Caco-2 (cell line): ENCODE measurements at regions not wholly inside any gene's neighbourhood (a gene's known extent, or its start where the extent isn't known, plus 50 kb on each side); places are given as distances from the start of the nearest gene placed in this dataset.

Source experiments
- BruUV-seq: library from RNA; stranded (reverse); fragments of 400-500 nt; replicated peaks from 2 replicates; lab custom pipeline; 2021; lab: Mats Ljungman, UMichigan
- CTCF ChIA-PET: fragments of 300-600 bp; sonication (Branson Sonifier 250); formaldehyde crosslinking; loops from one replicate; lab custom pipeline; 2022; ENCODE audit warnings: antibody characterized with exemption; lab: Charles Lee
- POLR2A ChIA-PET: fragments of 300-600 bp; sonication (Branson Sonifier 250); formaldehyde crosslinking; loops from one replicate; lab custom pipeline; 2022; ENCODE audit warnings: antibody characterized with exemption; lab: Charles Lee
- DNase-seq, 2 experiments: peaks; one replicate each; pipeline versions ENCODE4 v3.0.0 to v3.0.0-alpha.2; 2020 to 2022
- H3K27me3 ChIP-seq: replicated peaks from 2 replicates; pipeline ENCODE4 v1.6.0; 2011; ENCODE audit warnings: low read length; ENCODE audit not compliant: control insufficient read depth, insufficient read depth
- H3K36me3 ChIP-seq: 2 replicates; pipeline ENCODE4 v1.5.1; 2011; ENCODE audit warnings: low read length; ENCODE audit not compliant: control insufficient read depth, insufficient read depth
- H3K4me1 ChIP-seq: fragments of 250-450 bp; sonication (Bioruptor Pico); 2 replicates; pipeline ENCODE4 v1.5.1; 2020; ENCODE audit warnings: mild to moderate bottlenecking
- H3K4me3 ChIP-seq: 2 replicates; pipeline ENCODE4 v1.5.1; 2011; ENCODE audit warnings: low read depth, mild to moderate bottlenecking, control low read depth, low read length
- H3K9me3 ChIP-seq: fragments of 250-450 bp; sonication (Bioruptor Pico); 2 replicates; pipeline ENCODE4 v1.5.1; 2020; ENCODE audit warnings: mild to moderate bottlenecking, moderate library complexity
- H3K27ac Mint-ChIP-seq: one replicate; pipeline ENCODE4 v1.8.0; 2022; ENCODE audit warnings: mixed read lengths; ENCODE audit not compliant: unreplicated experiment
- H3K27me3 Mint-ChIP-seq: one replicate; pipeline ENCODE4 v1.8.0; 2022; ENCODE audit warnings: mixed read lengths; ENCODE audit not compliant: insufficient read depth, unreplicated experiment
- H3K36me3 Mint-ChIP-seq: one replicate; pipeline ENCODE4 v1.8.0; 2022; ENCODE audit warnings: mild to moderate bottlenecking, mixed read lengths; ENCODE audit not compliant: insufficient read depth, unreplicated experiment
- H3K4me1 Mint-ChIP-seq: one replicate; pipeline ENCODE4 v1.8.0; 2022; ENCODE audit warnings: low read depth, mixed read lengths; ENCODE audit not compliant: unreplicated experiment
- H3K4me3 Mint-ChIP-seq: one replicate; pipeline ENCODE4 v1.8.0; 2022; ENCODE audit warnings: mild to moderate bottlenecking, moderate library complexity, mixed read lengths; ENCODE audit not compliant: unreplicated experiment
- H3K9me3 Mint-ChIP-seq: one replicate; pipeline ENCODE4 v1.8.0; 2022; ENCODE audit warnings: mixed read lengths; ENCODE audit not compliant: unreplicated experiment
- intact Hi-C: fragments of 100-400 bp; cut with micrococcal nuclease; formaldehyde crosslinking; loops from one replicate; pipeline ENCODE4 v1.10.0; 2022; ENCODE audit not compliant: unreplicated experiment
- TF ChIP-seq, protein P1 (sequence below), 2 experiments: fragments of 200-600 bp in 1 of 2; IDR thresholded peaks; 1 replicate in 1 of 2; 2 replicates in 1 of 2; pipeline versions ENCODE4 v1.5.1 to v1.8.0; 2011 to 2022; ENCODE audit warnings: antibody characterized with exemption in 1 of 2, control low read depth in 1 of 2, inconsistent platforms in 1 of 2, low read depth in 1 of 2, low read length in 1 of 2, mild to moderate bottlenecking in 1 of 2, moderate library complexity in 1 of 2; ENCODE audit not compliant: insufficient read depth in 1 of 2, severe bottlenecking in 1 of 2, unreplicated experiment in 1 of 2

DNA sequence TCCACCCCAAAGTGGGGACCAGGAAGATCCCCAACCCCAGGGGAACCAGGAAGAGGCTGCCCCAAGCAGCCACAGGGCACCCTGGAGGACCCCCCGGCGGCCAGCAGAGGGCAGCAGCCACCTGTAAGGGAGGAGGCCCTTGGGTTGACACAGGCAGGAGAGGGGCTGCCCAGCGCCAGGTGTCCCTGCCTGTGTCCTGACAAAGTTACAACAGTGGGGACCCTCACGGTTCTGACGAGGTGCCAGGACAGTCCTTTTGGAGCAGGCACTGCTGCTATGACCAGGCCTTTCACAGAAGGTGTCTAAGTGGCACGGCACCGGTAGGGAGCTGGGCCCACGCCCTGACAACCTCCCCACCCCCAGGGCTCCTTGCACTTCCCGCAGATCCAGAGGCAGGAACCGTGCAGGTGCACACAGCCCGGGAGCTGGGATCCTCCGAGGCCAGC lies 176.7 kb downstream of the BMP7 start:
- ChIA-PET CTCF (interaction anchor here (0.6 to 3.2 kb wide), 13 partner anchors 13 to 259 kb away, joined by 3 to 56 read pairs (median 4); partner anchors contain the start of gene SPO11), POLR2A (no interaction called here)
- no peaks in the 10 kb centered on the region for H3K36me3 ChIP-seq
- H3K27me3 ChIP-seq = no peaks in the 10 kb centered on the region
- Mint-ChIP-seq H3K27ac (peak overlapping the region; percentile 1), H3K27me3 (peaks cover 4% of the 10 kb centered on the region), H3K9me3 (no peaks in the 10 kb centered on the region), H3K4me3 (no peak overlapping the region), H3K4me1 (peaks cover 18% of the 10 kb centered on the region), H3K36me3 (no peaks in the 10 kb centered on the region)
- no peak overlapping the region for H3K4me3 ChIP-seq
- TF ChIP-seq, protein P1, sequence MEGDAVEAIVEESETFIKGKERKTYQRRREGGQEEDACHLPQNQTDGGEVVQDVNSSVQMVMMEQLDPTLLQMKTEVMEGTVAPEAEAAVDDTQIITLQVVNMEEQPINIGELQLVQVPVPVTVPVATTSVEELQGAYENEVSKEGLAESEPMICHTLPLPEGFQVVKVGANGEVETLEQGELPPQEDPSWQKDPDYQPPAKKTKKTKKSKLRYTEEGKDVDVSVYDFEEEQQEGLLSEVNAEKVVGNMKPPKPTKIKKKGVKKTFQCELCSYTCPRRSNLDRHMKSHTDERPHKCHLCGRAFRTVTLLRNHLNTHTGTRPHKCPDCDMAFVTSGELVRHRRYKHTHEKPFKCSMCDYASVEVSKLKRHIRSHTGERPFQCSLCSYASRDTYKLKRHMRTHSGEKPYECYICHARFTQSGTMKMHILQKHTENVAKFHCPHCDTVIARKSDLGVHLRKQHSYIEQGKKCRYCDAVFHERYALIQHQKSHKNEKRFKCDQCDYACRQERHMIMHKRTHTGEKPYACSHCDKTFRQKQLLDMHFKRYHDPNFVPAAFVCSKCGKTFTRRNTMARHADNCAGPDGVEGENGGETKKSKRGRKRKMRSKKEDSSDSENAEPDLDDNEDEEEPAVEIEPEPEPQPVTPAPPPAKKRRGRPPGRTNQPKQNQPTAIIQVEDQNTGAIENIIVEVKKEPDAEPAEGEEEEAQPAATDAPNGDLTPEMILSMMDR (IDR thresholded peaks at IDR 0.05; ENCODE audit: insufficient read depth in 1 of 2, low read depth in 1 of 2, low read length in 1 of 2, severe bottlenecking in 1 of 2, unreplicated experiment in 1 of 2) = peak; percentile 100
- intact Hi-C loops = loop anchor here (1.0 kb wide), 2 partner anchors 257 to 406 kb away; no protein-coding TSS in a partner anchor
- no TSS peak for BruUV-seq
- no peaks in the 10 kb centered on the region for H3K9me3 ChIP-seq
- H3K4me1 ChIP-seq = peaks cover 7% of the 10 kb centered on the region
- peak; percentile 92 to 97 for DNase-seq

DNA sequence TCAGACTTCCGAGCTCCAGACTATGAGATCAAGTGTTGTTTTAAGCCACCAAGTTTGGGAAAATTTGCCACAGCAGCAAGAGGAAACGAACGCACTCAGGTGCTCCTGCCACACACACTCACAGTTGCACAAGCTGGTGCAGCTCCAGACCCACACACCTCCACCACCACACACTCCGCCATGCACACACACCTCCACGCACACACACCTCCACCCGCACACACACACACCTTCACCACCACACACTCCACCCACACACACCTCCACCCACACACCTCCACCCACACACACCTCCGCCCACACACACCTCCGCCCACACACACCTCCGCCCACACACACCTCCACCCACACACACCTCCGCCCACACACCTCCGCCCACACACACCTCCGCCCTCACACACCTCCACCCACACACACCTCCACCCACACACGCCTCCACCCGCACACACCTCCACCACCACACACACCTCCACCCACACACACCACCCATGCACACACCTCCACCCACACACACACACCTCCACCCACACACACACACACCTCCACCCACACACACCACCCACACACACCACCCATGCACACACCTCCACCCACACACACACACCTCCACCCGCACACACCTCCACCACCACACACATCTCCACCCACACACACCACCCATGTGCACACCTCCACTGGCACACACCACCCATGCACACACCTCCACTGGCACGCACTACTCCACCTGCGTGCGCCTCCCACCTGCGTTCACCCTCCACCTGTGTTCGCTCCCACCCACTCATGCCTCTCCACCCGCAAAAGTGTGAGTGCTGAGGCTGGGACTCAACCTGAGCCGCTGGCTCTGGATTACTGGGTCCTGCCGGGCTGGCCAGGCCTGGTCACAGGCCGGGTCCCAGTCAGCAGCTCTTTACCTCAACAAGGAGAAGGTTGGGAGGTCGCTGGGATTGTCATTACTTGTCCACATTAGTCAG lies 175.6 kb downstream of the BMP7 start:
- no peaks in the 10 kb centered on the region for H3K36me3 ChIP-seq
- no peak for DNase-seq
- TF ChIP-seq, protein P1 (IDR thresholded peaks at IDR 0.05; ENCODE audit: insufficient read depth in 1 of 2, low read depth in 1 of 2, low read length in 1 of 2, severe bottlenecking in 1 of 2, unreplicated experiment in 1 of 2) = no peak
- Mint-ChIP-seq H3K27me3 (peaks cover 4% of the 10 kb centered on the region), H3K4me1 (peaks cover 18% of the 10 kb centered on the region), H3K36me3 (no peaks in the 10 kb centered on the region), H3K4me3 (no peak overlapping the region), H3K9me3 (no peaks in the 10 kb centered on the region), H3K27ac (no peak overlapping the region)
- no peaks in the 10 kb centered on the region for H3K27me3 ChIP-seq
- peaks cover 7% of the 10 kb centered on the region for H3K4me1 ChIP-seq
- H3K4me3 ChIP-seq = no peak overlapping the region
- no TSS peak for BruUV-seq
- ChIA-PET CTCF (interaction anchor here (0.7 to 3.2 kb wide), 14 partner anchors 14 to 541 kb away, joined by 3 to 56 read pairs (median 4); partner anchors contain the start of genes RBM38 and SPO11), POLR2A (no interaction called here)
- intact Hi-C loops = no loop called here
- no peaks in the 10 kb centered on the region for H3K9me3 ChIP-seq

DNA sequence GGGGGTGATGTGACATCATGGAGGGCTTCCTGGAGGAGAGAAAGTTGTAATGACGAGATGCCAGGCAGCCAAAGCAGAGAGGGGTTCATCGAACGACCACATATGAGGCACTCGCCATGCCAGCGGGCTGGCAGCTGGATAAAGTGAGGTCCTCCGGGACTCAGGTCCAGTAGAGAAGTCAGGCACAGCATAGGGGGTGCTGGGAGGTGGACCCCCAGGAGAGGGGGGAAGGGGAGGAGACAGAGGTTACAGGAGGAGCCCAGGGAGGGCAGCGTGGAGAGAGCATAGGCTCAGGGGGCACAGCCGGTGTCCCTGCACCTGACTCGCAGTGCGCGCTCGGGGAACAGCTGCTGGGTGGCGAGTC lies 174.7 kb downstream of the BMP7 start:
- ChIA-PET POLR2A (no interaction called here), CTCF (interaction anchor here (0.6 to 3.2 kb wide), 11 partner anchors 13 to 542 kb away, joined by 3 to 56 read pairs (median 5); no protein-coding TSS in a partner anchor)
- DNase-seq = no peak
- intact Hi-C loops = loop anchor here (1.0 to 2.0 kb wide), 3 partner anchors 23 to 244 kb away; no protein-coding TSS in a partner anchor
- H3K4me3 Mint-ChIP-seq = no peak overlapping the region
- no peak overlapping the region for H3K27ac Mint-ChIP-seq
- peaks cover 18% of the 10 kb centered on the region for H3K4me1 Mint-ChIP-seq
- no peaks in the 10 kb centered on the region for H3K9me3 ChIP-seq
- no TSS peak for BruUV-seq
- peaks cover 7% of the 10 kb centered on the region for H3K4me1 ChIP-seq
- peaks cover 4% of the 10 kb centered on the region for H3K27me3 Mint-ChIP-seq
- no peaks in the 10 kb centered on the region for H3K9me3 Mint-ChIP-seq
- no peaks in the 10 kb centered on the region for H3K36me3 Mint-ChIP-seq
- H3K36me3 ChIP-seq = no peaks in the 10 kb centered on the region
- H3K27me3 ChIP-seq = no peaks in the 10 kb centered on the region
- TF ChIP-seq, protein P1 (IDR thresholded peaks at IDR 0.05; ENCODE audit: insufficient read depth in 1 of 2, low read depth in 1 of 2, low read length in 1 of 2, severe bottlenecking in 1 of 2, unreplicated experiment in 1 of 2) = no peak
- H3K4me3 ChIP-seq = no peak overlapping the region
